GM23338 (cell line): ENCODE measurements at regions not wholly inside any gene's neighbourhood (a gene's known extent, or its start where the extent isn't known, plus 50 kb on each side); places are given as distances from the start of the nearest gene placed in this dataset.

Experiments used
- ATAC-seq: fragments of 200-7000 bp; cut with Tn5 transposase; 3 replicates; pipeline ENCODE4 v1.9.1; 2020
- DNase-seq: peaks from one replicate; pipeline ENCODE4 v3.0.0-alpha.2; 2015; ENCODE audit warnings: low spot score
- H2AFZ ChIP-seq: fragments of 200-600 bp; sonication (generic); 2 replicates; pipeline ENCODE4 v1.8.0; 2016; ENCODE audit warnings: antibody characterized with exemption, mild to moderate bottlenecking, moderate library complexity
- H3F3A ChIP-seq: fragments of 200-600 bp; sonication (generic); replicated peaks from 2 replicates; pipeline ENCODE4 v1.8.0; 2017; ENCODE audit warnings: antibody characterized with exemption, mixed run types, low read depth
- H3K27ac ChIP-seq: fragments of 200-600 bp; sonication (generic); 2 replicates; pipeline ENCODE4 v1.6.1; 2016; ENCODE audit warnings: low read depth
- H3K27me3 ChIP-seq: fragments of 200-600 bp; sonication (generic); 2 replicates; pipeline ENCODE4 v1.8.0; 2016; ENCODE audit warnings: mild to moderate bottlenecking, mixed run types, moderate library complexity; ENCODE audit not compliant: insufficient read depth
- H3K36me3 ChIP-seq: fragments of 200-600 bp; sonication (generic); 2 replicates; pipeline ENCODE4 v1.8.0; 2016; ENCODE audit warnings: mild to moderate bottlenecking; ENCODE audit not compliant: insufficient read depth
- H3K4me1 ChIP-seq: fragments of 200-600 bp; sonication (generic); 2 replicates; pipeline ENCODE4 v1.8.0; 2016; ENCODE audit warnings: mild to moderate bottlenecking, moderate library complexity; ENCODE audit not compliant: insufficient read depth
- H3K4me2 ChIP-seq: fragments of 200-600 bp; sonication (generic); 2 replicates; pipeline ENCODE4 v1.7.1; 2017; ENCODE audit warnings: mixed run types
- H3K4me3 ChIP-seq: fragments of 200-600 bp; sonication (generic); 2 replicates; pipeline ENCODE4 v1.6.1; 2016; ENCODE audit warnings: mixed run types
- H3K79me2 ChIP-seq: fragments of 200-600 bp; sonication (generic); replicated peaks from 2 replicates; pipeline ENCODE4 v1.8.0; 2017; ENCODE audit warnings: mild to moderate bottlenecking; ENCODE audit not compliant: insufficient read depth
- H3K9me2 ChIP-seq: fragments of 200-600 bp; sonication (generic); 2 replicates; pipeline ENCODE4 v1.8.0; 2017; ENCODE audit not compliant: insufficient read depth
- H4K20me1 ChIP-seq: fragments of 200-600 bp; sonication (generic); replicated peaks from 2 replicates; pipeline ENCODE4 v1.8.0; 2017; ENCODE audit warnings: mild to moderate bottlenecking; ENCODE audit not compliant: insufficient read depth
- H3K27ac Mint-ChIP-seq: 2 replicates; pipeline ENCODE4 v1.8.0; 2020; ENCODE audit warnings: inconsistent platforms, mild to moderate bottlenecking, moderate library complexity, mixed read lengths
- H3K27me3 Mint-ChIP-seq: 3 replicates; pipeline ENCODE4 v1.8.0; 2022; ENCODE audit warnings: low read depth, mild to moderate bottlenecking, moderate library complexity, mixed read lengths, inconsistent platforms; ENCODE audit not compliant: insufficient read depth, poor library complexity
- H3K36me3 Mint-ChIP-seq: 3 replicates; pipeline ENCODE4 v1.8.0; 2021; ENCODE audit warnings: low read depth, mild to moderate bottlenecking, inconsistent platforms, moderate library complexity, mixed read lengths
- H3K4me1 Mint-ChIP-seq: 3 replicates; pipeline ENCODE4 v1.8.0; 2020; ENCODE audit warnings: mild to moderate bottlenecking, inconsistent platforms, mixed read lengths
- H3K4me3 Mint-ChIP-seq: 3 replicates; pipeline ENCODE4 v1.8.0; 2021; ENCODE audit warnings: moderate library complexity, mild to moderate bottlenecking, inconsistent platforms, mixed read lengths
- H3K9me3 Mint-ChIP-seq: 3 replicates; pipeline ENCODE4 v1.8.0; 2020; ENCODE audit warnings: moderate library complexity, mild to moderate bottlenecking, inconsistent platforms, mixed read lengths
- EZH2 ChIP-seq: fragments of 200-600 bp; sonication (generic); IDR thresholded peaks from one replicate; pipeline ENCODE4 v1.8.0; 2017; ENCODE audit warnings: antibody characterized with exemption, mild to moderate bottlenecking, low read depth; ENCODE audit not compliant: unreplicated experiment
- EZH2phosphoT487 ChIP-seq: fragments of 200-600 bp; sonication (generic); IDR thresholded peaks from one replicate; pipeline ENCODE4 v1.8.1; 2018; ENCODE audit warnings: antibody characterized with exemption; ENCODE audit not compliant: unreplicated experiment
- NANOG ChIP-seq: IDR thresholded peaks from 2 replicates; pipeline ENCODE4 v1.6.1; 2016; ENCODE audit warnings: antibody characterized with exemption, borderline replicate concordance
- POLR2AphosphoS5 ChIP-seq: IDR thresholded peaks from 2 replicates; pipeline ENCODE4 v1.6.1; 2016; ENCODE audit warnings: antibody characterized with exemption, low read depth
- ZNF331 ChIP-seq: fragments of 250-450 bp; sonication (Bioruptor Pico); IDR thresholded peaks from 2 replicates; pipeline ENCODE4 v1.5.0; 2020; ENCODE audit warnings: low read depth, mild to moderate bottlenecking, moderate library complexity
- TF ChIP-seq, protein P1 (sequence below): fragments of 250-450 bp; sonication (Bioruptor Pico); IDR thresholded peaks from 2 replicates; pipeline ENCODE4 v1.5.0; 2020; ENCODE audit warnings: mild to moderate bottlenecking, moderate library complexity
- TF ChIP-seq, protein P2 (sequence below): IDR thresholded peaks from one replicate; pipeline ENCODE4 v1.6.1; 2018; ENCODE audit warnings: antibody characterized with exemption; ENCODE audit not compliant: unreplicated experiment

DNA sequence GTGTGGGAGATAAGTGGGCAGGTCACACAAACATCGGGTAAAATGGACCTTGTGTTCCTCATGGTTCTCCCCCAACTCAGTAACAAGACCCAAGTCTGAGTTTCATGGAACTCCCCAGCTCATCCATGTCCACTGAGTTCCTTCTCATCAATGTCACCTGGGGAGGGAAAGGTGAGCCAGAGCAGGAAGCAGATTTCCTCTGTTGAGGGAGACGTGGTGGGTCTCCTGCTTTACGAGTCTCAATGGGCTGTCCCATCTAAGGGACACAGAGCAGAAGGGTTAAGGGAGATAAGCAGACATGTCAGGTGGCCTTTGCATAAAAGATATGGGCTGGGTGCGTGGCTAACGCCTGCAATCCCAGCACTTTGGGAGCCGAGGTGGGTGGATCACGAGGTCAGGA lies 56.5 kb upstream of the SORCS3 start (continued):
- TF ChIP-seq, protein P1, sequence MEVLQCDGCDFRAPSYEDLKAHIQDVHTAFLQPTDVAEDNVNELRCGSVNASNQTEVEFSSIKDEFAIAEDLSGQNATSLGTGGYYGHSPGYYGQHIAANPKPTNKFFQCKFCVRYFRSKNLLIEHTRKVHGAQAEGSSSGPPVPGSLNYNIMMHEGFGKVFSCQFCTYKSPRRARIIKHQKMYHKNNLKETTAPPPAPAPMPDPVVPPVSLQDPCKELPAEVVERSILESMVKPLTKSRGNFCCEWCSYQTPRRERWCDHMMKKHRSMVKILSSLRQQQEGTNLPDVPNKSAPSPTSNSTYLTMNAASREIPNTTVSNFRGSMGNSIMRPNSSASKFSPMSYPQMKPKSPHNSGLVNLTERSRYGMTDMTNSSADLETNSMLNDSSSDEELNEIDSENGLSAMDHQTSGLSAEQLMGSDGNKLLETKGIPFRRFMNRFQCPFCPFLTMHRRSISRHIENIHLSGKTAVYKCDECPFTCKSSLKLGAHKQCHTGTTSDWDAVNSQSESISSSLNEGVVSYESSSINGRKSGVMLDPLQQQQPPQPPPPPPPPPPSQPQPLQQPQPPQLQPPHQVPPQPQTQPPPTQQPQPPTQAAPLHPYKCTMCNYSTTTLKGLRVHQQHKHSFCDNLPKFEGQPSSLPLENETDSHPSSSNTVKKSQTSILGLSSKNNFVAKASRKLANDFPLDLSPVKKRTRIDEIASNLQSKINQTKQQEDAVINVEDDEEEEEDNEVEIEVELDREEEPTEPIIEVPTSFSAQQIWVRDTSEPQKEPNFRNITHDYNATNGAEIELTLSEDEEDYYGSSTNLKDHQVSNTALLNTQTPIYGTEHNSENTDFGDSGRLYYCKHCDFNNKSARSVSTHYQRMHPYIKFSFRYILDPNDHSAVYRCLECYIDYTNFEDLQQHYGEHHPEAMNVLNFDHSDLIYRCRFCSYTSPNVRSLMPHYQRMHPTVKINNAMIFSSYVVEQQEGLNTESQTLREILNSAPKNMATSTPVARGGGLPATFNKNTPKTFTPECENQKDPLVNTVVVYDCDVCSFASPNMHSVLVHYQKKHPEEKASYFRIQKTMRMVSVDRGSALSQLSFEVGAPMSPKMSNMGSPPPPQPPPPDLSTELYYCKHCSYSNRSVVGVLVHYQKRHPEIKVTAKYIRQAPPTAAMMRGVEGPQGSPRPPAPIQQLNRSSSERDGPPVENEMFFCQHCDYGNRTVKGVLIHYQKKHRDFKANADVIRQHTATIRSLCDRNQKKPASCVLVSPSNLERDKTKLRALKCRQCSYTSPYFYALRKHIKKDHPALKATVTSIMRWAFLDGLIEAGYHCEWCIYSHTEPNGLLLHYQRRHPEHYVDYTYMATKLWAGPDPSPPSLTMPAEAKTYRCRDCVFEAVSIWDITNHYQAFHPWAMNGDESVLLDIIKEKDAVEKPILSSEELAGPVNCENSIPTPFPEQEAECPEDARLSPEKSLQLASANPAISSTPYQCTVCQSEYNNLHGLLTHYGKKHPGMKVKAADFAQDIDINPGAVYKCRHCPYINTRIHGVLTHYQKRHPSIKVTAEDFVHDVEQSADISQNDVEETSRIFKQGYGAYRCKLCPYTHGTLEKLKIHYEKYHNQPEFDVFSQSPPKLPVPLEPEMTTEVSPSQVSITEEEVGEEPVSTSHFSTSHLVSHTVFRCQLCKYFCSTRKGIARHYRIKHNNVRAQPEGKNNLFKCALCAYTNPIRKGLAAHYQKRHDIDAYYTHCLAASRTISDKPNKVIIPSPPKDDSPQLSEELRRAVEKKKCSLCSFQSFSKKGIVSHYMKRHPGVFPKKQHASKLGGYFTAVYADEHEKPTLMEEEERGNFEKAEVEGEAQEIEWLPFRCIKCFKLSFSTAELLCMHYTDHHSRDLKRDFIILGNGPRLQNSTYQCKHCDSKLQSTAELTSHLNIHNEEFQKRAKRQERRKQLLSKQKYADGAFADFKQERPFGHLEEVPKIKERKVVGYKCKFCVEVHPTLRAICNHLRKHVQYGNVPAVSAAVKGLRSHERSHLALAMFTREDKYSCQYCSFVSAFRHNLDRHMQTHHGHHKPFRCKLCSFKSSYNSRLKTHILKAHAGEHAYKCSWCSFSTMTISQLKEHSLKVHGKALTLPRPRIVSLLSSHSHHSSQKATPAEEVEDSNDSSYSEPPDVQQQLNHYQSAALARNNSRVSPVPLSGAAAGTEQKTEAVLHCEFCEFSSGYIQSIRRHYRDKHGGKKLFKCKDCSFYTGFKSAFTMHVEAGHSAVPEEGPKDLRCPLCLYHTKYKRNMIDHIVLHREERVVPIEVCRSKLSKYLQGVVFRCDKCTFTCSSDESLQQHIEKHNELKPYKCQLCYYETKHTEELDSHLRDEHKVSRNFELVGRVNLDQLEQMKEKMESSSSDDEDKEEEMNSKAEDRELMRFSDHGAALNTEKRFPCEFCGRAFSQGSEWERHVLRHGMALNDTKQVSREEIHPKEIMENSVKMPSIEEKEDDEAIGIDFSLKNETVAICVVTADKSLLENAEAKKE (CRISPR knock-in tag) = no peak
- TF ChIP-seq ZNF331 (CRISPR knock-in tag) (no peak), EZH2 (no peak), POLR2AphosphoS5 (no peak)
- TF ChIP-seq, protein P2, sequence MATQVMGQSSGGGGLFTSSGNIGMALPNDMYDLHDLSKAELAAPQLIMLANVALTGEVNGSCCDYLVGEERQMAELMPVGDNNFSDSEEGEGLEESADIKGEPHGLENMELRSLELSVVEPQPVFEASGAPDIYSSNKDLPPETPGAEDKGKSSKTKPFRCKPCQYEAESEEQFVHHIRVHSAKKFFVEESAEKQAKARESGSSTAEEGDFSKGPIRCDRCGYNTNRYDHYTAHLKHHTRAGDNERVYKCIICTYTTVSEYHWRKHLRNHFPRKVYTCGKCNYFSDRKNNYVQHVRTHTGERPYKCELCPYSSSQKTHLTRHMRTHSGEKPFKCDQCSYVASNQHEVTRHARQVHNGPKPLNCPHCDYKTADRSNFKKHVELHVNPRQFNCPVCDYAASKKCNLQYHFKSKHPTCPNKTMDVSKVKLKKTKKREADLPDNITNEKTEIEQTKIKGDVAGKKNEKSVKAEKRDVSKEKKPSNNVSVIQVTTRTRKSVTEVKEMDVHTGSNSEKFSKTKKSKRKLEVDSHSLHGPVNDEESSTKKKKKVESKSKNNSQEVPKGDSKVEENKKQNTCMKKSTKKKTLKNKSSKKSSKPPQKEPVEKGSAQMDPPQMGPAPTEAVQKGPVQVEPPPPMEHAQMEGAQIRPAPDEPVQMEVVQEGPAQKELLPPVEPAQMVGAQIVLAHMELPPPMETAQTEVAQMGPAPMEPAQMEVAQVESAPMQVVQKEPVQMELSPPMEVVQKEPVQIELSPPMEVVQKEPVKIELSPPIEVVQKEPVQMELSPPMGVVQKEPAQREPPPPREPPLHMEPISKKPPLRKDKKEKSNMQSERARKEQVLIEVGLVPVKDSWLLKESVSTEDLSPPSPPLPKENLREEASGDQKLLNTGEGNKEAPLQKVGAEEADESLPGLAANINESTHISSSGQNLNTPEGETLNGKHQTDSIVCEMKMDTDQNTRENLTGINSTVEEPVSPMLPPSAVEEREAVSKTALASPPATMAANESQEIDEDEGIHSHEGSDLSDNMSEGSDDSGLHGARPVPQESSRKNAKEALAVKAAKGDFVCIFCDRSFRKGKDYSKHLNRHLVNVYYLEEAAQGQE = no peak

DNA sequence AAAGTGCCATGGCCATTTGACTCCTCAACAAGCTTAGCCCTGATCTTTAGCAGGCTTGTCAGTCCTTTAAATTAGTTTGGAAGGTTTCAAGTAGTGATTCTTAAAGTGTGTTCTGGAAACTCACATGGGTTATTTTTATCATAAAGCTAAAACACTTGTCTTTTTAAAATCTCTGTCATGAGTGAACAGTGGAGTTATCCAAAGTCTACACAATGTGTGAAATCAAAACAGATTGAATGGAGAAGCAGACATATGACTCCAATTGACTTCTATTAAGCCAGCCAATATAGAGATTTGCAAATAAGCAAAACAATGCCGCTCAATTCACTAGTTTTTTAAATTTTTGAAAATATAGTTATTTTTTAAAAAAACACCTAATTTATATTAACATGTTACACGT lies 53.3 kb upstream of the SORCS3 start:
- Histone ChIP-seq H3K27me3 (no peaks in the 10 kb centered on the region), H4K20me1 (no peaks in the 10 kb centered on the region), H3F3A (no peaks in the 10 kb centered on the region), H2AFZ (no peak overlapping the region), H3K79me2 (no peaks in the 10 kb centered on the region), H3K36me3 (no peaks in the 10 kb centered on the region), H3K4me3 (no peak overlapping the region), H3K4me2 (no peak overlapping the region), H3K4me1 (no peaks in the 10 kb centered on the region), H3K9me2 (no peaks in the 10 kb centered on the region), H3K27ac (no peak overlapping the region)
- DNase-seq = no peak
- no peaks in the 10 kb centered on the region for H3K36me3 Mint-ChIP-seq
- no peak overlapping the region for H3K27ac Mint-ChIP-seq
- H3K9me3 Mint-ChIP-seq = no peaks in the 10 kb centered on the region; the same call in 2 of the 3 replicates
- no peak overlapping the region for H3K4me3 Mint-ChIP-seq
- H3K4me1 Mint-ChIP-seq = peaks cover 8% of the 10 kb centered on the region
- no peaks in the 10 kb centered on the region for H3K27me3 Mint-ChIP-seq
- ATAC-seq = no peak
- no peak for TF ChIP-seq NANOG
- TF ChIP-seq EZH2phosphoT487 = no peak
- TF ChIP-seq, protein P2 = no peak
- TF ChIP-seq EZH2 = no peak
